ENCODE measurements at regions not wholly inside any gene's neighbourhood (a gene's known extent, or its start where the extent isn't known, plus 50 kb on each side); places are given as distances from the start of the nearest gene placed in this dataset.

DNA sequence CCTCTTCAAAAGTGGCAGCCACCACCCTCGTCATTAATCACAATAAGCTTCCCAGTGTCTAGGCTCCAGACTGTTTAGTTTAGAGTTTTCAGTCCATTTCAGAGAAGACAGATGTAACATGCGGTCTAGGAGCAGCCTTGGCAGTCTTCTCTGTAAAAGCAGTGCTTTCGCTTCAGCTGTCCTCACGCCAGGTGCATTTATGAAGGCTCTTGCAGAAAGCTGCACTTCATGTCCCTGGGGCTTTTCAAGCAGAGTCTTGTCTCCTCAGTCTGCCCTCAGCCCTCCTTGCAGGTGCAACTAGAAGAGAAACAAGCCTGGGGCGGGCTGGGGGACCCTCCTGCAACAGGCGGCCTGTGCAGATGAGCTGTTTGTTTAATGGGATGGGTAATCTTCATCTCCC is 281.9 kb downstream of the DRD1 start:
- DNase-seq, result no peak

DNA sequence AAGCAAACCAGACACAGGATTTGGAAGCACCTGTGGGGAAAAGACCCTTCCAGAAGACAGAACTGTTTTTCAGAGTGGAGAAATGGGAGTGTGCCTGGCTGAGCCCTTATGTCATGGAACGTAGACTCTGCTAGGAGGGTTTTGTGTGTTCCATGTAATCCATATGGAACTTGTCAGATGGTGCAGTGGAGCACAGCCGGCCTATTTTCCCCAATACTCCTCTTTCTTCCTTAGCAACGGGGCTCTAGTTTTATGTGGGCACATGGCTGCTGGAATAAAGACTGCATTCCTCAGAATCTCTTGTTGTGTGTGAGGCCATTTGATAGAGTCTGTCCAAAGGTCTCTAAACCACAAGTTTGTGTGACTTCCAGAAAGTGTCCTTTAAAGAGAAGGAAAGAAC is 284.0 kb downstream of the DRD1 start:
- no peak for DNase-seq

DNA sequence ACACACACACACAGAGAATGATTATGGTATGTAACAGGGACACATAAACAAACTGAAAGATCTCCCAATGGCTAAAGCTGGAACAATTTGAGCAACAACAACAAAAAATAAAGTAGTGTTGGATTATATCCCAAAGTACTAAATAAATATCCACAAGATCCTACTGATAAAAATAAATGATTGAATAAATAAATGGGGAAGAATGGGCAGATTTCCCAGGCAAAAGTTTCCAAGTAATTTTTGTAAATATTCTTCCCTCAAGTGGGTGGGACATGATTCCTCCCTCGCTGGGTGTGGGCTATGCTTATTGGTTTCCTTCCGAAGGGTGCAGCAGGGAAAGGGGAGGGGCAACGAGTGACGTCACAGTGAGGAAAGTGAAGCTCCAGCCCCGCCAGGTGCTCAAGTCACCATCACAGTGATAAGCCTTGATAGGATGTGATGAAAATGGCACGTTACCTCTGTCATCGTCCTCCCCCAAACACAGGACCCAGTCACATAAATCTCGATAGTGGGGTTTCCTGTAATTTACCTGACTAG is 295.3 kb downstream of the DRD1 start:
- DNase-seq, result no peak

DNA sequence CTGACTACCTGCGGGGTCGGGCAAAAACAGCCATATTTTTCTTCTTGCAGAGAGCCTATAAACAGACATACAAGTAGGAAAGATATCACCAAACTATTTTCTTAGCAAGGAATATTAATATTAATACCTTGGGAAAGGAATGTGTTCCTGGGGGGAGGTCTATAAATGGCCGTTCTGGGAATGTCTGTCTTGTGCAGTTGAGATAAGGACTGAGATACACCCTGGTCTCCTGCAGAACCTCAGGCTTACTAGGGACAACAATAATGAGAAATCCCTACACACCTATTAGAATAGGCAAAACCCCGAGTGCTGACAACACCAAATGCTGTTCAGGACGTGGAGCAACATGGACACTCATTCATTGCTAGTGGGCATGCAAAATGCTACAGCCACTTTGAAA is 297.2 kb downstream of the DRD1 start:
- no peak for DNase-seq

DNA sequence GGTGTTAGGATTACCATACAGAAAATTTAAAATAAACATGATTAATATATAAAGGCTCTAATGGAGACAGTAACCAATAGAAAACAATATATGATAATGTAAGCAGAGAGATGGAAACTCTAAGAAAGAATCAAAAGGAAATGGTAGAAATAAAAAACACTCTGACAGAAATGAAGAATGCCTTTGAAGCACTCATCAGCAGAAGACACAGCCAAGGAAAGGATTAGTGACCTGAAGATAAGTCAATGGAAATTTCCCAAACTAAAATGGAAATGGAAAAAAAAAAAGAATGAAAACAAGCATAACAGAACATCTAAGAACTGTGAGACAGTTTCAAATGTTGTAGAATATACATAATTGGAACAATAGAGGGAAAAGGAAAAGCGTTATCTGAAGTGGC is 302.6 kb downstream of the DRD1 start:
- no peak for DNase-seq

DNA sequence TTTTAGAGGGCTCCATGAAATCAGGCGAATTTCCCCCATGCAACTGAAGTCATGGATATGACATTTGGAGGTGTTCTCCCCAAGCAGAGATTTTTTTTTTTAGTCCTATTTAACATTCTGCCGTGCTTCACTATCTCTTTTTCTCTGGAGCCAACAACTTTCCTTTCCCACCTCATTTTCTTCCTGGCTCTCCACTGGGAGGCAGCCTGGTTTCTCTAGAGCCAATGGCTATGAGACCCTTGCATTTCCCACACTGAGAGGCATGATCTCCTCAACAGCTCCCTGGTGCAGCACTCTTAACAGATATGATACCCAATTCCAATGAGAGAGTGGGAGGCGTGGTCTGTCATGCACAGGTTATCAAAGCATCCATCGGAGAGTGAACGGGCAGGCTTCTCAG is 310.8 kb downstream of the DRD1 start:
- no peak for DNase-seq

DNA sequence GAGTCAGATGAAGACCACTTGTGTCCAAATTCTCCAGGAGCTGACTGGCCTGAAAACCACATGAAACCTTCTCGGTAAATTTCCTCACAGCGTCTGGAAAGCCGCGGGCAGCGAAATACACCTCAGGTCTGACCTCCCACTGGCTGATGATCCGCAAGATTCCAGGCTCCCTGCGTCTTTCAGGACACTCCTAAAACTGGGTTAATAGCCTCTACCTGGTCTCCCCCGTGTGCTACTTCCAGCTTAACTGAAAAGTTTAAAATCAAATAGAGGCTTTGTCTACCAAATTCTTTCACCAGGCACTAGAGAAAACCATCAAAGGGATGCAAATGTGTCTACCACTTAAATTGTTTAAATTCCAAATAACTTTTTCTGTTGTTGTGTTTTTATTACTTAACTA is 312.6 kb downstream of the DRD1 start:
- no peak for DNase-seq

DNA sequence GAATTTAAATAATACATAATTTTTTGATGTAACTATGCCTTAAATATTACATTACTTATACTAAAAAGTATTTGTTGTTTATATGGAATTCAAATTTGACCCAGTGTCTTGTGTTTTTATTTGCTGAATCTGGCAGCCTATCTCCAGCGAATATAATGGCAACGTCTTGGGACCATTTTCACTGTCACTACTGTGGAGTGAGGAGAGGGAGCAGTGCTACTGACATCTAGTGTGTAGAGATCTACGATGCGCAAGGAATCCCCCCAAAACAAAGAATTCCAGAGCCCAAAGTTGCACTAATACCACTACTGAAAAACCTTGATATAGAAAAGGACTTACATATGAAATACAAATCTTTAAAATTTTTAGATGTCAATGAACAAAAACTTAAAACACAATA is 314.4 kb downstream of the DRD1 start:
- no peak for DNase-seq

DNA sequence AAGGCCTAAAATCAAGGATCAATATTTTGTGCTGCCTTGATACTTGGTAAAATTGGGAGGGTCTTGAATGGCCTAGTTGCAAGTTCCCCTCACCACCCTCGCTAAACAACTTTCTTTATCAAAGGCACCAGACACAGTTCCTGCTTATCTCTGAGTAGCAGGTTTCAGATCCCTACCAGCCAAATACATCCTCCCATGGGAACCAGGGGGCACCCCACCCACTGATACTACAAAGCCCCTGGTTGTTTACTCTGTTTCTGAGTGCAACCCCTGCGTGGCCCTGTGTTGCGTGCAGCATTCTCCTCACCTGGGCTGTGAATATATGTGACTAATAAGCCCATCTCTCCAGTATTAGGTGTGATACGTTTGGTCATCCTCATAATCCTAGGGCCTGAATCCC is 314.9 kb downstream of the DRD1 start:
- DNase-seq, result no peak

DNA sequence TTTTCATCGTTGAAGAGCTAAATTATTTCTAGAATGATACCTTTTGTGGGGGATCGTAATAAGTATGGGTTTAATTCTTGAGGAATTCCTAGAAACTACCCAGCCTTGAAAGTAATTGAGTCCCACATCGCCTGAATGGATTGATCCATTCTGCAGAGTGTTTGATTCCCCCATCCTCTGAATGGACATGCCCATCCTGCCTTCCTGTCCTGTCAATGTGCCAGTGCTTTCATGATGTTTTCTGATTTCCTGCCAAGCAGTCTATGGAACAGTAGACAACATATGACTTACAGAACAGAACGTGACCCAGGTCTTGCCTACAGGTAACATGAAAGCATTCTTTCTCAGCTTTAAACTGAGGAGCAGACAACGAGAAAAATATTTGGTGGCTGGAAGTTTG is 319.2 kb downstream of the DRD1 start:
- DNase-seq, result no peak

DNA sequence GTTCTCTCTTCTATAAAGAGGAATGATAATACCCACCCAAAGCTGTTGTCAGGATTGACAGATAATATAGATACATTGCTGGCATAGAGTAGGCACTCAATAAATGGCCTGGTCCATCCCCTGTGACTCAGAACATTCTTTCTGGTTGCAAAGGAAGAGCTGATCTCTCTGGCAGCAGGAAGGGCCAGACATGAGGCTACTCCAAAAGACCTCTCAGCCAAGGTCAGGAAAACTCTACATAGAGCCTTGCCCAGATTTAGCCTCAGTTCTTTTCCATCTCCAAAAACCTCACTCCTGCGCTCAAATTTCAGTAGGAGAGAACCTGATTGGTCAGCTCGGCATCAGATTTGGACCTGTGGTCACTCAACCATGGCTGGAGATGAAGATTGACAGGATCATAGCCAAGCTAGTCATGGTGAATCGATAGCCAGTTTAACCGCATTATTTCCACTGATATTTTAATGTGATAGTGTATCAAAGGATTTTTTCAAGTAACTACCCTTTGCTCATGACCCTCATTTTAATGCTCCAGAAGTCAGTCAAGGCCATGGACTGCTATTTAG is 319.6 kb downstream of the DRD1 start:
- DNase-seq, result no peak

DNA sequence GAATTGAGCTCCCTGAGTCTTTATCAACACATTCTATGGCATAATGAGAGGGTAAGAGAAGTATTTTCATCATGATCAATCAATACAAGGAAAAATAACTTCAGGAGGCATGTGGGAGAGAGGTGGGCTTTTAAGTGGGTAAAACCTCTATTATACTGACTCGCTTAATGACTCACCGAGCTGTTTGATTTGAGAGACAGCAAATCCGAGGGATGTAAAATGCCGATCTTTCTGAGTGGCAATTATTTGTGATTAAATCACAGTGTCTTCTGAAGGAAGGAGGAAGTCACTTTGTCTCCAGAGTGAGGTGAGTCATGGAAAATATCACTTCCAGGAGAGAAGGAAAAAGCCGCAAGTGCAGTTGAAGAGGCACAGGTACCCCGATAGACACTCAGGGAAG is 320.4 kb downstream of the DRD1 start:
- no peak for DNase-seq

DNA sequence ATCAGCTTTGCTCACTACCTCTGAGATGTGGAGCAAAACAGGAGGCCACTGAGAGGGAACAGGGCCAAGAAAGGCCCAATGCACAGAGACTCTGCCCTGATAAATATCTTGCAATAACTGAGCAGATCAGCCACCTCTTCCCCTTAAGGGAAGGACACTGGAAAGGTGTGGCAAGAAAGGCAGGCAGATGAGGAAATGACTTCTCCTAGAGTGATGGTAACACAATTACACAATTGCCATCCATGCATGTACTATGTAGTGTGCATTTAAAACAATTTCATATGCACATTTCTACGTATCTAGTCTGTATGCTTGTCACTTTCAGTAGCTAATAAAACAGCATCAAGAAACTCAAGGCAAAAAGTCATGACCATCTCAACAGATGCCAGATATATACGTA is 322.5 kb downstream of the DRD1 start:
- no peak for DNase-seq

DNA sequence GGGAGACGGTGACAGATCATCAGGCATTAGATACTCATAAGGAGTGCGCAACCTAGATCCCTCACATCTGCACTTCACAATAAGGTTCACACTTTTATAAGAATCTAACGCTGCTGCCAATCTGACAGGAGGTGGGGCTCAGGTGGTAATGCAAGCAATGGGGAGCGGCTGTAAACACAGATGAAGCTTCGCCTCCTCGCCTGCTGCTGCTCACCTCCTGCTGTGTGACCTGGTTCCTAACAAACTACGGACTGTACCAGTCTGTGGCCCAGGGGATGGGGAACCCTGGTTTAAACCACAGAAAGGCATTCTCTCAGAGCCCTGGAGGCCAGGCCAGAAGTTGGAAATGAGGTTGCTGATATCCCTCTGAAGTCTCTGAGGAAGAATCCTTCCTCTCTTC is 323.6 kb downstream of the DRD1 start:
- no peak for DNase-seq

DNA sequence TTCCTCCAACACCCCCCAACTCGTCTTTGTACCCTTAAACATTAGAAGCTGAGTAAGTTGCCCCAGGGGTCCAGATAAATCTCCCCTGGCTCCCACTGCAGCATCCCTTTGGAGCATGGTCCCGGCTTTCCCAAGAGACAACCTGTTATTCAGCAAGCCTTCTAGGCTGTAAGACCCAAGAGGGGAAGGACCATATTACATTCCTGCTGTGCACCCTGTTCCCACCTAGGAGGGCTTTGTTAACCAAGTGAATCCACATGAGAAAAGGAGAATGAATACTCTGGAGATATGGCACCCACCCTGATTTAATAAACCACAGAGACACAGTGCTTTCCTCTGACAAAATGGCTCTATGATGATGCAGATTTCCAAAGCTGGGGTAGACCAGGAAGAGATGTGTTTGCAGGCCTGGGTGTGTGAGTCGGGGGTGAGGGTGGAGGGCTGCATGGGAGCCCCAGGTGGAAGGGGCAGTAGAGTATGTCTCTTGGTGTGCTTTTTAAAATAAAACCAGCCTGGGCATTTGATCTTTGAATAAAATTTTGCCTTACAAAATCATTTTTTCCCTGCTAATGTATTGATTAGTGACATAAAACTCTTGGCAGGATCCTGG is 325.2 kb downstream of the DRD1 start:
- no peak for DNase-seq

DNA sequence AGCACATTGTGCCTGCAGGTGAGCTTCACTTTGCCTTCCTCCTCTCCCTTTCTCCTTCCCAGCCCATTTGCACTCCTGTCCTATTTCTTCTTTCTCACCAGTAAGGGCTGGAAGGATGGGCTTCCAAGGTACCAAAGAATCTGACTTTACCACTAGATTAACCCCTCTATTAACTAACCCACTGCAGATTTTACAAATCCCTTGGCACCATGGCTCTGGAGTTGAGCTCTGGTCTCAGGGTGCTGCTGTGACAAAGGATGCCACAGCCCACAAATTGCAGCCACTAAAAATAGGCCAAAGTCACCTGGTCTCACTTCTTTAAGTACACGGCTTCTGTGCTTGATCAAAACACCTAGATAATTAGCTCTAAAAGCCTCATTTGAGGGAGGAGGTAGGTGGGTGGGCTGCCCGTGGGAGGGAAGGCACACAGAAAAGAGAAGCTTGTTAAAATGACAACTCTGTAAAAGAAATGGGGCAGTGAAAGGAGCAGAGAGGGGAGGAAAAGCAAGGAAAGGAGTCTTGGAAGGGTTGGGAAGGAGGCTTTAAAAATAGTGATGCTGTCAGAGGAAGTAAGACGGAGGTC is 327.4 kb downstream of the DRD1 start:
- DNase-seq, result no peak

DNA sequence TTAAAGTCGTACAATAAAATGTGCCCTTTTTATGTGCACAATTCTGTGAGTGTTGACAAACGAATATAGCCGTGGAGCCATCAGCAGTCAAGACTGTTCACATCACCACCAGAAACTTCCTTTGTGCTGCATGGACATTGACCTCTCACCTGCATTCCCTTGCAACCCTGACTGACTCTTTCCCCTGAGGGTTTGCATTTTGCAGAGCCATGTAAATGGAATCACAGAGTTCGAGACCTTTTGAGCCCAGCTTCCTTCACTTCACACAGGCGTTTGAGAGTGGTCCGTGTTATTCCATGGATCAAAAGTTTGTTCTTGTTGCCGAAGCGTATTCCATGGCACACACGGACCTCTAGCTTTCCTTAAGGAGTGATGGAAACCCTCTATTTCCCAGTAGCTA is 328.2 kb downstream of the DRD1 start:
- no peak for DNase-seq

DNA sequence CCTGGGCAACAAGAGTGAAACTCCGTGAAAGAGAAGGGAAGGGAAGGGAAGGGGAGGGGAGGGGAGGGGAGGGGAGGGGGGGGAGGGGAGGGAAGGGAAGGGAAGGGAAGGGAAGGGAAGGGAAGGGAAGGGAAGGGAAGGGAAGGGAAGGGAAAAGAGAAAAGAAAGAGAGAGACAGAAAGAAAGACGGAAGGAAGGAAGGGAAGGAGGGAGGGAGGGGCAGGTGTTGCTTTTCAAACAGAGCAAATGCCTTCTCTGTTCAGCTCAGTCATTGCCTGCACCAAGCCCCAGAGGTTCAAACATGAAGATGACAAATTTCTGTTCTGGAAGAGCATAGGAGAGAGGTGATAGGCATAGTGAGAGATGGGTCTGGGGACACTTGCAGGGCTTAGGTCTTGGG is 330.0 kb downstream of the DRD1 start:
- DNase-seq, result no peak

DNA sequence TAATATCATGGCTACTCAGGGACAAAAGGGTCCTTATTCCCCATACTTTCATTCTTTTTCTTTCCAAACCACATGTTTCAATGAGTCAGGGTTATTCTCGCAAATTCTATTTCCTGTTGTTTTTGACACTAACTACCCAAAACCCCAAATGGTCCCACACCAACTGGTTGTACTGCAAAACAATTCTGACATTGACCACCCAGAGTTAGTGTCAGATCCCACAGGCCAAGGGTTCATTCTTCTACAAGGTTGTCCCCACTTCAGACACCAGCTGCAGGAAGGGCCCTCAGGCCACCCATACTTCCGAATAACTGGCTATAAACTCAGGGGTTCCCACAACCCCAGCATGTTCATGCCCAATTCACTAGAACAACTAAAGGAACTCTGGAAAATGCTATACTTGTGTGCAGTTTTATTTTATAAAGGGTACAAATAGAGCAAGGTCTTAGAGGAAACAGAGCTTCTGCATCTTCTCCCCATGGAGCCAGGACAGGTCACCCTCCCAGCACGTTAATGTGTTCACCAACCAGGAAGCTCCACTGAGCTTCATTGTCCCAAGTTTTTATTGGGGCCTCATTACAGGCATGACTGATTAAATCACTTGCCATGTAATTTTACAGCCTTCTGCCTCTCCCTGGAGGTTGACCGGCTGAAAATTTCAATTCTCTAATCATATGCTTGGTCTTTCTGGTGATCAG is 334.8 kb downstream of the DRD1 start:
- no peak for DNase-seq

DNA sequence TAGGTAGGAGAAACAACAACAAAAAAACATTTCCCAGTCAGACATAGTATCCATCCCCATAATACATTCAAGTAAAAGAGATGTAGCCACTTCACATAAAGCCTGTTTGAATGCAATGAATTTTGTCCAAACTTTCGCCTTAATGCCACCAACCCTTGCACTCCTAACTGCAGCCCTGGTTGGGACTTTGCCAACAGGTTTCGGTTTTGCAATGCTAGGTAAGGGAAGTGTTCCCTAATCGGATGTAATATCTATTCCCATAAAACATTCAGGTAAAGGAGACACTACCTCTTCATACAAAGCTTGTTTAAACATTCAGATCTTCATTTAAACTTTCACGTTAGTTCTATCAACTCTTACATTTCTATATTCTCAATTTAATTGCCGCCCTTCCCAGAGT is 336.1 kb downstream of the DRD1 start:
- DNase-seq, result no peak

DNA sequence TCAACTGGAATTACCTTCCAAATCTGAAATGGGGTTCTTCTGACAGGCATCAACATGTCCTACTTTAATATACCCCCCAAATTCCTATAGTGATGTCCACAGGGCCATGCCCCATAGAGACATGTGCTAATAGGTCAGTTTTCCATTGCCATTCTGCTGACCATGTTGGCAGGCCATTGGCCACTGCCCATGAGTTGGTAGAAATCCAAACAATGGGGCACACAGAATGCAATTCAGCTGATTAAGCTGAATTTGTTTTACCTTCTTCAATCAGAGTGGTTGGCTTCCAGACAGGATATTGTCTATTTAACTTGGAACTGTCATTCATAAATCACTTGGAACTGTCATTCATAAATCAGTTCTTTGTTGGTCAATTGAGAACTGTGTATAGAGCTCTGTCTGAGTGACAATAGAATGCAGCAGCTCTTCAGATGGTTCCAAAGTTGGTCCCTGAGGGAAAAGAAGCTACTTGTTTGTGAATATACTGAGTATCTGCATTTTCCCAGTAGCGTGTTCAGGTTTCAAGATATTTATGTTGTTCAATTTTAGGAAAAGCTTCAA is 336.9 kb downstream of the DRD1 start:
- DNase-seq, result no peak

DNA sequence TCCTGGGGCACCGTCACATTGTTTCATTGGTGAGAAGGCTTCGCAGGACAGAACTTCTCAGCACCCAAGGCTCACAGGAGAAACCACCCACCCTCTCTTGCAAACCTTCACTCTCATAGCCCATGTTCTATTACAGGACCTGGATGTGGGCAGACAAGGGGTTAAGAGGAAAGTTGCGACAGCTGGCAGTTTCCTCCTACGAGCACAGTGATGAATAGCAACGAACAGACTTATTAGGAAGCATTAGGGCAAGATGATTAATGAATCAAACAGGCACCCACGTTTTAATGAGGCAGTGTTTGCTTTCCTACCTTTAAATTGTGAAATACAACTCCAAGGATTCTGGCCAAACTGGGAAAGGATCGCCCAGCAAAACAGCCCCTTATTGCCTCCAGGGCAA is 339.3 kb downstream of the DRD1 start:
- no peak for DNase-seq

DNA sequence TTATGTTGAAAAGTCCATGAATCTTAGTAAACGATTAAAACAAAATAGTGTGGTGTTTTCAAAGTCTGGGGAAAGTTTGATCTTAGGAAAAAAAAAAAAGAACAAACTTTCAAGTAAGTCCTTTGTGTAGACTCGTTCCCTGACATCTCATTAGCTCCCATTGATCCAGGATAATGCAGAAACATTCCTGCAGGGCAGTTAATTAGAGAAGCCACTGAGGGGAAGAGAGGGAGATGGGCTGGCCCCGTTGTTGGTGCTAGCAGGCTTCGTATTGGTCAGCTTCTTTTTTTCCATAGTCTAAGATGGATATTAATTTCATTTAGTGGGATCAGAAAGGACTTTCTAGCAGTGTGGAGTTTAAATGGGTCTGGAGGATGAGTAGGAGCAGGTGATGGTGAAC is 340.2 kb downstream of the DRD1 start:
- DNase-seq, result no peak

DNA sequence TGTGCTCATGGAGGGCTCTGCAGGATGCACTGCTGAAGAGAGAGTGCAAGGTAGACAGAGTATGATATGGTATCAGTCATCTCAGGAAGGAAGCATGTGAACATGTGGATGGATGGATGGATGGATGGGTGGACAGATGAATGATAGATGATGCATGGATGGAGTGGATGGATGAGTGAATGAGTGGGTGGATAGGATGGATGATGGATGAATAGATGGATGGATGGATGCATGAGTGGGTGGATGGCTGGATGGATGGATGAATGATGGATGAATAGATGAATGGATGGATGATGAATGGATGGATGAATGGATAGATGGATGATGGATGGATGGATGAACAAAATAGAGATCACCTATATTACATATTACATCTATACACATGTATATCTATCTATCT is 341.3 kb downstream of the DRD1 start:
- DNase-seq, result no peak
